ENCODE measurements at regions not wholly inside any gene's neighbourhood (a gene's known extent, or its start where the extent isn't known, plus 50 kb on each side); places are given as distances from the start of the nearest gene placed in this dataset.

- no peak for DNase-seq (ENCODE audit: low read depth)
- no peak overlapping the region for H3K4me3 ChIP-seq (ENCODE audit: low read depth, low read length)
- no peak for TF ChIP-seq CTCF (IDR thresholded peaks at IDR 0.05; ENCODE audit: insufficient read depth, low read depth, low read length)
Measured at GRCh38 chr1:117261424-117261785, 50.7 kb upstream of the VTCN1 start.

GRCh38 chr1:117260761-117261423 is 50.2 kb upstream of the VTCN1 start:
- no peak for DNase-seq (ENCODE audit: low read depth)
- TF ChIP-seq CTCF (IDR thresholded peaks at IDR 0.05; ENCODE audit: insufficient read depth, low read depth, low read length), result no peak
- H3K4me3 ChIP-seq (ENCODE audit: low read depth, low read length), result no peak overlapping the region

Measured in fibroblast of villous mesenchyme (primary cell).